ENCODE measurements at regions not wholly inside any gene's neighbourhood (a gene's known extent, or its start where the extent isn't known, plus 50 kb on each side); places are given as distances from the start of the nearest gene placed in this dataset.

GRCh38 chr16:85301231-85301630 lies 189.0 kb upstream of the CIBAR2 start:
- no peak for TF ChIP-seq CTCF (IDR thresholded peaks at IDR 0.05)
- no peak for TF ChIP-seq POLR2A (IDR thresholded peaks at IDR 0.05)

Measured in body of pancreas (tissue), 4 donors.